Loucy (cell line): ENCODE measurements at regions not wholly inside any gene's neighbourhood (a gene's known extent, or its start where the extent isn't known, plus 50 kb on each side); places are given as distances from the start of the nearest gene placed in this dataset.

ENCODE experiments used
- H2AFZ ChIP-seq: fragments of 200-600 bp; sonication (generic); 2 replicates; pipeline ENCODE4 v1.6.0; 2016; ENCODE audit warnings: antibody characterized with exemption, mild to moderate bottlenecking, low read length, moderate library complexity
- H3F3A ChIP-seq: fragments of 200-600 bp; 2 replicates; pipeline ENCODE4 v1.6.0; 2016; ENCODE audit warnings: antibody characterized with exemption, low read depth, mild to moderate bottlenecking
- H3K27me3 ChIP-seq: fragments of 200-600 bp; sonication (generic); 2 replicates; pipeline ENCODE4 v1.6.1; 2014; ENCODE audit warnings: low read length, mild to moderate bottlenecking; ENCODE audit not compliant: insufficient read depth, poor library complexity, severe bottlenecking
- H3K36me3 ChIP-seq: fragments of 200-600 bp; sonication (generic); 2 replicates; pipeline ENCODE4 v1.6.1; 2016; ENCODE audit warnings: low read length; ENCODE audit not compliant: insufficient read depth
- H3K4me1 ChIP-seq: fragments of 200-600 bp; sonication (generic); 2 replicates; pipeline ENCODE4 v1.5.1; 2014; ENCODE audit warnings: low read length, mild to moderate bottlenecking; ENCODE audit not compliant: insufficient read depth, poor library complexity, severe bottlenecking
- H3K4me2 ChIP-seq: fragments of 200-600 bp; sonication (generic); 2 replicates; pipeline ENCODE4 v1.6.0; 2014; ENCODE audit warnings: antibody characterized with exemption, low read length, low read depth, mild to moderate bottlenecking; ENCODE audit not compliant: poor library complexity, severe bottlenecking
- H3K4me3 ChIP-seq: fragments of 200-600 bp; sonication (generic); 2 replicates; pipeline ENCODE4 v1.5.1; 2014; ENCODE audit warnings: low read length, mild to moderate bottlenecking, mixed read lengths; ENCODE audit not compliant: poor library complexity, severe bottlenecking
- H3K79me2 ChIP-seq: fragments of 200-600 bp; sonication (generic); 2 replicates; pipeline ENCODE4 v1.6.1; 2014; ENCODE audit warnings: low read length; ENCODE audit not compliant: insufficient read depth
- H3K9ac ChIP-seq: fragments of 200-600 bp; sonication (generic); 2 replicates; pipeline ENCODE4 v1.6.0; 2014; ENCODE audit warnings: mild to moderate bottlenecking, low read depth, low read length, moderate library complexity; ENCODE audit not compliant: poor library complexity, severe bottlenecking
- H3K9me2 ChIP-seq: fragments of 200-600 bp; sonication (generic); replicated peaks from 2 replicates; pipeline ENCODE4 v1.6.1; 2016; ENCODE audit warnings: low read depth, low read length, mixed read lengths
- H3K9me3 ChIP-seq: fragments of 200-600 bp; sonication (generic); 2 replicates; pipeline ENCODE4 v1.6.1; 2014; ENCODE audit warnings: mild to moderate bottlenecking, antibody characterized with exemption, low read length, low read depth; ENCODE audit not compliant: insufficient read depth
- H4K20me1 ChIP-seq: fragments of 200-600 bp; sonication (generic); 2 replicates; pipeline ENCODE4 v1.6.0; 2014; ENCODE audit warnings: antibody characterized with exemption, low read length, mild to moderate bottlenecking; ENCODE audit not compliant: insufficient read depth, poor library complexity, severe bottlenecking
- CTCF ChIP-seq: fragments of 200-600 bp; sonication (generic); conservative IDR thresholded peaks from 2 replicates; pipeline ENCODE4 v1.5.1; 2014; ENCODE audit warnings: mild to moderate bottlenecking, antibody characterized with exemption, low read length
- EZH2phosphoT487 ChIP-seq: fragments of 200-600 bp; IDR thresholded peaks from 2 replicates; pipeline ENCODE4 v1.6.1; 2018; ENCODE audit warnings: antibody characterized with exemption, mild to moderate bottlenecking, moderate library complexity, borderline replicate concordance

GRCh38 chr6:86477500-86478148 lies 459.7 kb upstream of the HTR1E start:
- Histone ChIP-seq H3K27me3 (no peaks in the 10 kb centered on the region), H3K4me3 (no peak overlapping the region), H3K9me3 (no peaks in the 10 kb centered on the region; the same call in 1 of the 2 replicates), H4K20me1 (no peaks in the 10 kb centered on the region), H3K79me2 (no peaks in the 10 kb centered on the region), H3K9ac (no peak overlapping the region), H3F3A (no peaks in the 10 kb centered on the region), H3K4me2 (no peak overlapping the region), H2AFZ (no peak overlapping the region), H3K9me2 (no peaks in the 10 kb centered on the region), H3K36me3 (no peaks in the 10 kb centered on the region), H3K4me1 (no peaks in the 10 kb centered on the region)
- no peak for TF ChIP-seq EZH2phosphoT487
- no peak for TF ChIP-seq CTCF

- no peak overlapping the region for H3K9ac ChIP-seq
- H3K4me3 ChIP-seq: no peak overlapping the region
- TF ChIP-seq CTCF (no peak), EZH2phosphoT487 (no peak)
- H4K20me1 ChIP-seq: no peaks in the 10 kb centered on the region
- H2AFZ ChIP-seq: no peak overlapping the region
- H3K36me3 ChIP-seq: no peaks in the 10 kb centered on the region
- H3F3A ChIP-seq: no peaks in the 10 kb centered on the region
- no peak overlapping the region for H3K4me2 ChIP-seq
- H3K27me3 ChIP-seq: no peaks in the 10 kb centered on the region
- no peaks in the 10 kb centered on the region for H3K9me2 ChIP-seq
- no peaks in the 10 kb centered on the region for H3K4me1 ChIP-seq
- H3K9me3 ChIP-seq: no peaks in the 10 kb centered on the region; the same call in 1 of the 2 replicates
- H3K79me2 ChIP-seq: no peaks in the 10 kb centered on the region
Observed at GRCh38 chr6:86476311-86476710, 461.0 kb upstream of the HTR1E start.

- Histone ChIP-seq H3K4me2 (no peak overlapping the region), H3K9ac (no peak overlapping the region), H3K36me3 (no peaks in the 10 kb centered on the region), H4K20me1 (no peaks in the 10 kb centered on the region), H2AFZ (no peak overlapping the region), H3K9me2 (no peaks in the 10 kb centered on the region), H3K4me3 (no peak overlapping the region), H3K27me3 (no peaks in the 10 kb centered on the region), H3K4me1 (no peaks in the 10 kb centered on the region), H3F3A (no peaks in the 10 kb centered on the region), H3K79me2 (no peaks in the 10 kb centered on the region), H3K9me3 (no peaks in the 10 kb centered on the region; the same call in 1 of the 2 replicates)
- TF ChIP-seq EZH2phosphoT487 (no peak), CTCF (no peak)
Observed at GRCh38 chr6:86474081-86474480, 463.2 kb upstream of the HTR1E start.
